ENCODE measurements at regions not wholly inside any gene's neighbourhood (a gene's known extent, or its start where the extent isn't known, plus 50 kb on each side); places are given as distances from the start of the nearest gene placed in this dataset.

DNA sequence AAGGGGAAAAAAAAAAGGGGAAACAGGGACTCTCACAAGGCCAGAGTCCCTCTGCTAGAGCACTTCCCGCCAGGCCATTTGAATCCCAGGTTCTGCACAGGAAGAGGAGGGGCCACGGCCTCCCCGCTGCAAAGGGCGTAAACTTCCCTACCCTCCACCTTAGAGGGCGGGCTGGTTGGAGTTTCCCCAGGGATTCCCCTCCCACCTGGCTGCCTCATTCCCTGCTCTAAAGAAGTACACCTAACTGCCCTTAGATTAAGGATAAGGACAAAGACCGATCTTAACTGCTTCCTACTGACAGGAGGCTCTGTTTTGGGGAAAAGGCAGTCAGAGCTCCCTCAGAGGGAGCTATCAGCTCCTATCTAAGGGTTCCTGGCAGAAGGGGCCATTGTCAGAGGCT, 102.0 kb upstream of the ARMC3 start:
- TF ChIP-seq, protein P1, sequence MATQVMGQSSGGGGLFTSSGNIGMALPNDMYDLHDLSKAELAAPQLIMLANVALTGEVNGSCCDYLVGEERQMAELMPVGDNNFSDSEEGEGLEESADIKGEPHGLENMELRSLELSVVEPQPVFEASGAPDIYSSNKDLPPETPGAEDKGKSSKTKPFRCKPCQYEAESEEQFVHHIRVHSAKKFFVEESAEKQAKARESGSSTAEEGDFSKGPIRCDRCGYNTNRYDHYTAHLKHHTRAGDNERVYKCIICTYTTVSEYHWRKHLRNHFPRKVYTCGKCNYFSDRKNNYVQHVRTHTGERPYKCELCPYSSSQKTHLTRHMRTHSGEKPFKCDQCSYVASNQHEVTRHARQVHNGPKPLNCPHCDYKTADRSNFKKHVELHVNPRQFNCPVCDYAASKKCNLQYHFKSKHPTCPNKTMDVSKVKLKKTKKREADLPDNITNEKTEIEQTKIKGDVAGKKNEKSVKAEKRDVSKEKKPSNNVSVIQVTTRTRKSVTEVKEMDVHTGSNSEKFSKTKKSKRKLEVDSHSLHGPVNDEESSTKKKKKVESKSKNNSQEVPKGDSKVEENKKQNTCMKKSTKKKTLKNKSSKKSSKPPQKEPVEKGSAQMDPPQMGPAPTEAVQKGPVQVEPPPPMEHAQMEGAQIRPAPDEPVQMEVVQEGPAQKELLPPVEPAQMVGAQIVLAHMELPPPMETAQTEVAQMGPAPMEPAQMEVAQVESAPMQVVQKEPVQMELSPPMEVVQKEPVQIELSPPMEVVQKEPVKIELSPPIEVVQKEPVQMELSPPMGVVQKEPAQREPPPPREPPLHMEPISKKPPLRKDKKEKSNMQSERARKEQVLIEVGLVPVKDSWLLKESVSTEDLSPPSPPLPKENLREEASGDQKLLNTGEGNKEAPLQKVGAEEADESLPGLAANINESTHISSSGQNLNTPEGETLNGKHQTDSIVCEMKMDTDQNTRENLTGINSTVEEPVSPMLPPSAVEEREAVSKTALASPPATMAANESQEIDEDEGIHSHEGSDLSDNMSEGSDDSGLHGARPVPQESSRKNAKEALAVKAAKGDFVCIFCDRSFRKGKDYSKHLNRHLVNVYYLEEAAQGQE (IDR thresholded peaks at IDR 0.05; ENCODE audit: insufficient read depth in 1 of 2, low read depth in 2 of 2, low read length in 2 of 2) = no peak
- no peak for TF ChIP-seq FOXP2 (optimal IDR thresholded peaks at IDR 0.05; ENCODE audit: borderline replicate concordance, extremely low read depth, extremely low read length, insufficient read depth)
- TF ChIP-seq POLR2AphosphoS5 (IDR thresholded peaks at IDR 0.05; ENCODE audit: low read depth, low read length) = no peak
- TF ChIP-seq TAF1 (IDR thresholded peaks at IDR 0.05; ENCODE audit: borderline replicate concordance, insufficient read depth, low read length) = no peak
- TF ChIP-seq SIN3A (IDR thresholded peaks at IDR 0.05; ENCODE audit: borderline replicate concordance, insufficient read depth, low read length) = no peak

DNA sequence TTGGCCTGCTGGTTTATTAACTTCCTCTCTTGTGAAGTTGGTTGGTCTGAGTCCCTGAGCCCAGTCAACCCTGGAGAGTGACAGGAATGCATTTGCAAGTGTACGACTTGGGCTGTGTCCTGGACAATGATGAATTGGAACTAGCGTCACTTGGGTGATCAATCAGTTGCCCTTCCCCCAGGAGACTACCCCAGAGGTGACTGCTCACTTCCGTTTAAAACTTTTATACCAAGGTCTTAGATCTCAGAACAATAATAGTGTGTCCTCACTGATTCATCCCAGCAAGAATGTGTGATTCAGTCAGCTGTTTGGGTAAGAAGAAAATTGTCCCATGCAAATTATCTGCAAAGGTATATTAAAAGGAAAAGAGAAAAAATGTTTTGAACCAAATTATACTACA, 102.9 kb upstream of the ARMC3 start:
- TF ChIP-seq FOXP2 (optimal IDR thresholded peaks at IDR 0.05; ENCODE audit: borderline replicate concordance, extremely low read depth, extremely low read length, insufficient read depth) (no peak), SIN3A (IDR thresholded peaks at IDR 0.05; ENCODE audit: borderline replicate concordance, insufficient read depth, low read length) (no peak), TAF1 (IDR thresholded peaks at IDR 0.05; ENCODE audit: borderline replicate concordance, insufficient read depth, low read length) (no peak), POLR2AphosphoS5 (IDR thresholded peaks at IDR 0.05; ENCODE audit: low read depth, low read length) (no peak)
- TF ChIP-seq, protein P1 (IDR thresholded peaks at IDR 0.05; ENCODE audit: insufficient read depth in 1 of 2, low read depth in 2 of 2, low read length in 2 of 2) = no peak

DNA sequence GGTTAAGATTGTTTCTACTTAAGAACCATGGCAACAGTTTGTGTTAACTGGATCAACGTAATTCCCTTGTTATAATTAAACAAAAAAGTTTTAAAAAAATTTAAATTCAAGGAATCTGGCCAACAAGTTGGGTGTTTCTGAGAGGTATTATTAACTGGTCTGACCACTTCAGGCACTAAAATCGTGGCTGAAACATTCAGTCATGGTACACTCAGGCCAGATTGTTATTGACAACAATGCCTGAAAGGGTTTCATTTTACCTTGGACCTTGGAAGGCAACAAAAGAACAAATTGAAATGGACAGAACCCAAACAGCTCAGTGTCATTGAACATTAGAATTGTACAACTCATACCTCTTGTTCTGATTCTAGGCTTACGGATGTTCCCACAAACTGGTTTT, 103.3 kb upstream of the ARMC3 start:
- TF ChIP-seq, protein P1 (IDR thresholded peaks at IDR 0.05; ENCODE audit: insufficient read depth in 1 of 2, low read depth in 2 of 2, low read length in 2 of 2) = no peak

DNA sequence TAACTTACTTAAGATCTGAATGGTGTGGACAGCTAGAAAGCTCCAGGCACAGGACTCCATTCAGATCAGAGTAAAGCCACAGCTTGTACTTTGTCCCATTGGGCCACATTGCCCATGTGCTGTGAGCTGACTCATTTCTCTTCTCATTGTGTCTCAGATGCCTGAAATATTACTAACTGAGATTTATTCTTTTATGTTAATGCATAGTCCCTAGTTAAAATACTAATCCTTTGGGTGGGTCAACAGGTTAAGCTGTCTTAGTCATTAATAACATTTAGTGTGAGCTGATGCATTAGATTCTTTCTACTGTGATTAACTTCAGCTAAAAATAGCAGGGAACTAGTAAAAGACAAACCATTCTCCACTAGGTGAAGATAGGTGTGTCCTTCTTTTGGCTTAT, 104.7 kb upstream of the ARMC3 start:
- TF ChIP-seq SIN3A (IDR thresholded peaks at IDR 0.05; ENCODE audit: borderline replicate concordance, insufficient read depth, low read length) (no peak), FOXP2 (optimal IDR thresholded peaks at IDR 0.05; ENCODE audit: borderline replicate concordance, extremely low read depth, extremely low read length, insufficient read depth) (no peak), POLR2AphosphoS5 (IDR thresholded peaks at IDR 0.05; ENCODE audit: low read depth, low read length) (no peak), TAF1 (IDR thresholded peaks at IDR 0.05; ENCODE audit: borderline replicate concordance, insufficient read depth, low read length) (no peak)
- TF ChIP-seq, protein P1 (IDR thresholded peaks at IDR 0.05; ENCODE audit: insufficient read depth in 1 of 2, low read depth in 2 of 2, low read length in 2 of 2) = no peak

DNA sequence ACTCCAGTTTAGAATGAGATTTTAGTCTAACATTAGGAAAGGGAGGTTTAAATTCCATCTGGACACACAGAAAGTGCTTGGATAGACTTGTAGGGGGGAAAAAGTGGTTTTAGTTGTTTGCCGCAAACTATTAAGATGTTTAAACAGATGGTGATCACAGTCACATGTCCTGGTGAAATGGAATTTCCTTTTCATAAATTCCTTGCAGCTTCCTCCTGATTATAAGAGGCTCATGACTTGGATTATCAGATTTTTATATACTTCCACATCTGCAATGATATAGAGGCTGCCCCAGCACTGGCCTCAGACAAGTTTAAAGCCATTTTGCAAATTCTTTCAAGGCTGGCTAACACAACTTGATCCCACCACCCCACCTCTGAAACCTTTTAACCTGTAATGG, 106.4 kb upstream of the ARMC3 start:
- no peak for TF ChIP-seq FOXP2 (optimal IDR thresholded peaks at IDR 0.05; ENCODE audit: borderline replicate concordance, extremely low read depth, extremely low read length, insufficient read depth)
- no peak for TF ChIP-seq SIN3A (IDR thresholded peaks at IDR 0.05; ENCODE audit: borderline replicate concordance, insufficient read depth, low read length)
- TF ChIP-seq, protein P1 (IDR thresholded peaks at IDR 0.05; ENCODE audit: insufficient read depth in 1 of 2, low read depth in 2 of 2, low read length in 2 of 2) = no peak
- TF ChIP-seq POLR2AphosphoS5 (IDR thresholded peaks at IDR 0.05; ENCODE audit: low read depth, low read length) = no peak
- TF ChIP-seq TAF1 (IDR thresholded peaks at IDR 0.05; ENCODE audit: borderline replicate concordance, insufficient read depth, low read length) = no peak

All from PFSK-1 (cell line).